PFSK-1 (cell line): ENCODE measurements at regions not wholly inside any gene's neighbourhood (a gene's known extent, or its start where the extent isn't known, plus 50 kb on each side); places are given as distances from the start of the nearest gene placed in this dataset.

ENCODE experiments used
- FOXP2 ChIP-seq: optimal IDR thresholded peaks from 2 replicates; pipeline ENCODE3; 2011; ENCODE audit warnings: borderline replicate concordance, control low read depth, inconsistent platforms; ENCODE audit not compliant: insufficient read depth; ENCODE audit errors: extremely low read length, extremely low read depth
- POLR2AphosphoS5 ChIP-seq: IDR thresholded peaks from 2 replicates; pipeline ENCODE4 v1.6.1; 2012; ENCODE audit warnings: low read depth, mild to moderate bottlenecking, control low read depth, low read length, moderate library complexity
- SIN3A ChIP-seq: IDR thresholded peaks from 2 replicates; pipeline ENCODE4 v1.6.1; 2012; ENCODE audit warnings: mild to moderate bottlenecking, low read length, moderate library complexity, borderline replicate concordance; ENCODE audit not compliant: insufficient read depth
- TAF1 ChIP-seq: IDR thresholded peaks from 2 replicates; pipeline ENCODE4 v1.6.1; 2012; ENCODE audit warnings: low read length, control low read depth, borderline replicate concordance; ENCODE audit not compliant: insufficient read depth
- TF ChIP-seq, protein P1 (sequence below), 2 experiments: IDR thresholded peaks; 2 replicates each; pipeline versions ENCODE4 v1.6.1 to v1.8.0; 2011 to 2012; ENCODE audit warnings: low read depth in 2 of 2, low read length in 2 of 2, control low read depth in 1 of 2, inconsistent platforms in 1 of 2, mild to moderate bottlenecking in 1 of 2, moderate library complexity in 1 of 2; ENCODE audit not compliant: insufficient read depth in 1 of 2

DNA sequence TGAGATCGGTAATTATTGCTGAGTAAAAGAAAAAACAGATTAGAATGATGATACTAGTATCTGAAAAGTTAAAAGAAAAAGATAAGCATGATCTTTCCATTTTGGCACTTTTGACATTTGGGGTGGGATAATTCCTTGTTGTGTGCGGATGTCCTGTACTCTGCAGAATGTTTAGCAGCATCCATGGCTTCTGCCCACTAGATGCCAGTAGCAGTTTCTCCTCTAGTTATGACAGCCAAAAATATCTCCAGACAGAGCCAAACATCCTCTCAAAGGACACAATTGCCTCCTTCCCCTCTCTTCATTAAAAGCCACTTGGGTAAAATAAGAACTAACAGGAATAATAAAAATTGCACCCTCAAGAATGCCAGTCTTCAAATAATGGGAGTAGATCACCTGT, 468.8 kb upstream of the GRM7 start:
- TF ChIP-seq POLR2AphosphoS5 (no peak), TAF1 (no peak), SIN3A (no peak), FOXP2 (no peak)
- TF ChIP-seq, protein P1, sequence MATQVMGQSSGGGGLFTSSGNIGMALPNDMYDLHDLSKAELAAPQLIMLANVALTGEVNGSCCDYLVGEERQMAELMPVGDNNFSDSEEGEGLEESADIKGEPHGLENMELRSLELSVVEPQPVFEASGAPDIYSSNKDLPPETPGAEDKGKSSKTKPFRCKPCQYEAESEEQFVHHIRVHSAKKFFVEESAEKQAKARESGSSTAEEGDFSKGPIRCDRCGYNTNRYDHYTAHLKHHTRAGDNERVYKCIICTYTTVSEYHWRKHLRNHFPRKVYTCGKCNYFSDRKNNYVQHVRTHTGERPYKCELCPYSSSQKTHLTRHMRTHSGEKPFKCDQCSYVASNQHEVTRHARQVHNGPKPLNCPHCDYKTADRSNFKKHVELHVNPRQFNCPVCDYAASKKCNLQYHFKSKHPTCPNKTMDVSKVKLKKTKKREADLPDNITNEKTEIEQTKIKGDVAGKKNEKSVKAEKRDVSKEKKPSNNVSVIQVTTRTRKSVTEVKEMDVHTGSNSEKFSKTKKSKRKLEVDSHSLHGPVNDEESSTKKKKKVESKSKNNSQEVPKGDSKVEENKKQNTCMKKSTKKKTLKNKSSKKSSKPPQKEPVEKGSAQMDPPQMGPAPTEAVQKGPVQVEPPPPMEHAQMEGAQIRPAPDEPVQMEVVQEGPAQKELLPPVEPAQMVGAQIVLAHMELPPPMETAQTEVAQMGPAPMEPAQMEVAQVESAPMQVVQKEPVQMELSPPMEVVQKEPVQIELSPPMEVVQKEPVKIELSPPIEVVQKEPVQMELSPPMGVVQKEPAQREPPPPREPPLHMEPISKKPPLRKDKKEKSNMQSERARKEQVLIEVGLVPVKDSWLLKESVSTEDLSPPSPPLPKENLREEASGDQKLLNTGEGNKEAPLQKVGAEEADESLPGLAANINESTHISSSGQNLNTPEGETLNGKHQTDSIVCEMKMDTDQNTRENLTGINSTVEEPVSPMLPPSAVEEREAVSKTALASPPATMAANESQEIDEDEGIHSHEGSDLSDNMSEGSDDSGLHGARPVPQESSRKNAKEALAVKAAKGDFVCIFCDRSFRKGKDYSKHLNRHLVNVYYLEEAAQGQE (IDR thresholded peaks at IDR 0.05; ENCODE audit: insufficient read depth in 1 of 2, low read depth in 2 of 2, low read length in 2 of 2), result no peak

DNA sequence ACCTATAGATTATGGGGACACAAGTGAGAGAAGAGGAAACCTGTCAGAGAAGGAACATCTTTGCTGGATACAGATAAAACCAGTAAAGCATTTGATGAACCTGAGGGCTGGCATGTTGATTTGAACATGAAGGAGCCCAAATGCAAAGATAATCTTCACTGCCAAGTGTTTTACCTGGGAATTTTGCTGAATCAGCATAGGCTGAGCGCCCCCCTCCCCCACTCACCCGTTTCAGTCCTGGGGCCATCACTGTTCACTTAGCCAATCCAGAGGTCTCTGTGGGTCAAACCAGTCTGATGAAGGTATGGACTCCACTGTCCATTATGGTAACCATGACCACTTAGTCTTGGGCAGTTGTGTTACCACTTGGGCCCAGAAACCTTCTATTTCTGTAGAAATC, 466.0 kb upstream of the GRM7 start:
- no peak for TF ChIP-seq TAF1
- no peak for TF ChIP-seq SIN3A
- TF ChIP-seq POLR2AphosphoS5, result no peak

DNA sequence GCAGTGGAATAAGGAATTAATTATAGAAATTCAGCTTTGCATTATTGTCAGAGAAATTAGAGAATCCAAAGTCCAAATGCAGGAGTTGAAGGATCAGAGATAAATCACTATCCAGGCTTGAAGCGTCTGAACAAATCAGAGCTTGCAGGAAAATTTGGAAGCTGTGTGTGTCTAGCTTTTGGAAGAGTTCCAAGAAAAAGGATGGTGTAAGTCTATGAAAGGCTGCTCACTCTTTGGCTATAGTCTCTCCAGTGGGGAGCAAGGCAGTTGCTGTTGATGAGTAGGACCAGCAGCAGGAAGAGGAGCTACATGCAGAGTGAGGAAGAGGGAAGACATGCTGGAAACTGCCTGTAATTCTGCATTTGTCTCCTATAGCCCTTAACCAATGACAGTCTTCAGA, 464.3 kb upstream of the GRM7 start:
- TF ChIP-seq, protein P1 (IDR thresholded peaks at IDR 0.05; ENCODE audit: insufficient read depth in 1 of 2, low read depth in 2 of 2, low read length in 2 of 2), result no peak
- TF ChIP-seq TAF1, result no peak
- TF ChIP-seq POLR2AphosphoS5, result no peak
- no peak for TF ChIP-seq SIN3A
- TF ChIP-seq FOXP2, result no peak

DNA sequence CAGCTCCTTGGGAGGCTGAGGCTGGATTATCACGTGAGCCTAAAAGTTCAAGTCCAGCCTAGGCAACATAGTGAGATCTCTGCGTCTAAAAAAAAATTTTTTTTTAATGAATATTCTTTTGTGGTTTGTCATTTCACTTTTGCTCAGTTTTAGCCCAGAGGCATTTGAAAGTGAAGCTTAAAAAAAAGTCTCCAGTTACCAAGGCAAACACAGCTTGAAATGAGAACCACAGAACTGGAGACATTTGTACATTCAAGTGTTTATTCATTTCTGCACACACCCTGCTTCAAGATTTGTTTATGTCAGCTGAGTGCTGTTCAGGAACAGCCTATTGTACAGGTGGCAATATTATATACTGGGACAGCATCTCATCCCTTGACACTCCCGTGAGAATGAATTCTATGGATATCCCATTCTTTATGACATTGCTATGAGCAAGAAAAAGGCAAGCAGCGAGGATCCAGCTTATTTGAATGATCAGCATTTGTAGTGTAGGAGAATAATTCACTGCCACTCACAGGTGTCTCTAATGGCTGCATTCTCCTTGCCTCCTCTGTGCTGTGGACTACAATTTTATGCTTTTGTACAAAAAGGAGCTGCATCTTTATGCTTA, 444.8 kb upstream of the GRM7 start:
- TF ChIP-seq TAF1, result no peak
- no peak for TF ChIP-seq SIN3A
- TF ChIP-seq, protein P1 (IDR thresholded peaks at IDR 0.05; ENCODE audit: insufficient read depth in 1 of 2, low read depth in 2 of 2, low read length in 2 of 2), result no peak
- no peak for TF ChIP-seq POLR2AphosphoS5
- TF ChIP-seq FOXP2, result no peak

DNA sequence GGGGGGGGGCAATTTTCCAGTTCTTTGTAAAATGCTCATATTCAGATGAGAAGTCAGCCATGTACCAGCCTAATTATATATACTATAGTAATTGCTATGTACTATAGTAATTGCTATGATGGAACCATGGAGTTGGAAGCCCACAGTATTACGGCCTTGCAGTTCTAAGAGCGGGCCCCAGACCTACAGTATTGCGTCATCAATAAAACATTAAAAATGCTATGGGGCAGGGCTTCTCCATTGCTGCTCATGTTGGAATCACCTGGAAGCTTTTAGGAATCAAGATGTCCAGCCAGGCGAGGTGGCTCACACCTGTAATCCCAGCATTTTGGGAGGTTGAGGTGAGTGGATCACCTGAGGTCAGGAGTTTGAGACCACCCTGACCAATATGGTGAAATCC, 443.7 kb upstream of the GRM7 start:
- TF ChIP-seq, protein P1 (IDR thresholded peaks at IDR 0.05; ENCODE audit: insufficient read depth in 1 of 2, low read depth in 2 of 2, low read length in 2 of 2), result no peak
- TF ChIP-seq POLR2AphosphoS5, result no peak
- no peak for TF ChIP-seq FOXP2
- no peak for TF ChIP-seq SIN3A
- no peak for TF ChIP-seq TAF1
